GM18505 (cell line): ENCODE measurements at regions not wholly inside any gene's neighbourhood (a gene's known extent, or its start where the extent isn't known, plus 50 kb on each side); places are given as distances from the start of the nearest gene placed in this dataset.

Experiments
- ATAC-seq: cut with Tn5 transposase; IDR thresholded peaks from one replicate; pipeline ENCODE4 v1.9.1; 2021; ENCODE audit not compliant: unreplicated experiment
- POLR2A ChIP-seq: IDR thresholded peaks from 4 replicates; pipeline ENCODE4 v1.6.1; 2011; ENCODE audit warnings: borderline replicate concordance; ENCODE audit not compliant: insufficient read depth, insufficient read length; ENCODE audit errors: extremely low read depth

- no peak for TF ChIP-seq POLR2A
- ATAC-seq: no peak
These were observed 202.4 kb downstream of the IRF8 start for GRCh38 chr16:86101137-86101896.

GRCh38 chr16:86101897-86102157 lies 202.9 kb downstream of the IRF8 start:
- TF ChIP-seq POLR2A: no peak
- no peak for ATAC-seq

DNA sequence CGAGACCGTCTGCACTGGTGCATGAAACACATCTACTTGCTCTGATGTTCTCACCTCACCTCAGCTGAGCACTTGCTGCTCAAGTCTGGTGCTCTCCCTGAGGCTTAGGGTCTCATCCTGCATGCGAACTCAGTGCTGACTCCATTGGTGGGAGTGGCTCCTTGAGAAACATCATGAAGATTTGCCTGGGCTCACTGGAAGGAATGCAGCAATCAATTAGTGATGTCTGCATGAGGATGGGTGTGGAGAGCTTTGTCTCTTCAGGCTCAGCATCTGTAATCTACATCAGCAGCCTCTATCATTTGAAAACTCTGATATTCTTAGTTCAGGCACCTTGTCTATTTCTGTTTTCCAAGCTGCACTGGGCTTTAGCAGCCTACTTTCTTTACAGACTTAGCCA lies 204.4 kb downstream of the IRF8 start:
- ATAC-seq: no peak
- no peak for TF ChIP-seq POLR2A

- no peak for TF ChIP-seq POLR2A
- no peak for ATAC-seq
These were observed 205.6 kb downstream of the IRF8 start for GRCh38 chr16:86104537-86105048.

DNA sequence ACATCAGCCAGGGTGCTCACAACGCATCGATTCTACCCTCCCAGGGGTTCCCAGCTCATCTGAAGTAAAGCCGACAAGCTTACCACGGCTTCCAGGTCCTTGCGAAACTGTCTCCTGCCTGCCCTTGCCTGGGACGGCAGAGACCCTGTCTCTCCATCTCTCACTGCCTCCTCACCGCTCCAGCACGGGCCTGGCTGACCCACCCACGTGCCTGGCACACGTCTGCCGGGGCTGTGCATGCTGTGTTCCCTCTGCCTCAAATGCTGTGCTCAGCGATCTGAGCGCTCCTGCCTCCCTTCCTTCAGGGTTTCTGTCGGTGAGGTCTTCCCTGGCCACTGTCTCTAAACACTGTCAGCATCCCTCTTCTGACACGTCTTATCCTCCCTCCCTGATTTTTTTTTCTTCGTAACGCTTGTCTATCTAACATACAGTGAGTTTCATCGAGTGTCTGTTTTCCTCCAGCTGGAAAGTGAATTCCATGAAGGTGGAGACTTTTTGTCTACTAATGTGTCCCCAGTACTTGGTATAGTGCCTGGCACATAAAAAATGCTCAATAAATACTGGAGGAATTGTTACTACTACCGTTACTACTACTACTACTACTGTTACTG lies 208.4 kb downstream of the IRF8 start:
- ATAC-seq: no peak
- TF ChIP-seq POLR2A: no peak

DNA sequence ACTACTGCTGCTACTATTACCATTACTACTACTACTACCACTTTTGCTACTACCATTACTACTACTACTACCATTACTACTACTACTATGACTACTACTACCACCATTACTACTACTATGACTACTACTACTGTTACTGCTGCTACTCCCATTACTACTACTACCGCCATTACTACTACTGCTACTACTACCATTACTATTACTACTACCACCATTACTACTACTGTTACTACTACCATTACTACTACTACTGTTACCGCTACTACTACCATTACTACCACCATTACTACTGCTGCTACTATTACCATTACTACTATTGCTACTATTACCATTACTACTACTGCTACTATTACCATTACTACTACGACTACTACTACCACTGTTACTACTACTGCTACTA lies 209.1 kb downstream of the IRF8 start:
- no peak for ATAC-seq
- no peak for TF ChIP-seq POLR2A

GRCh38 chr16:86110134-86110533 lies 211.2 kb downstream of the IRF8 start:
- TF ChIP-seq POLR2A: no peak
- ATAC-seq: no peak

- ATAC-seq: no peak
- no peak for TF ChIP-seq POLR2A
These were observed 211.8 kb downstream of the IRF8 start for GRCh38 chr16:86110726-86111125.

DNA sequence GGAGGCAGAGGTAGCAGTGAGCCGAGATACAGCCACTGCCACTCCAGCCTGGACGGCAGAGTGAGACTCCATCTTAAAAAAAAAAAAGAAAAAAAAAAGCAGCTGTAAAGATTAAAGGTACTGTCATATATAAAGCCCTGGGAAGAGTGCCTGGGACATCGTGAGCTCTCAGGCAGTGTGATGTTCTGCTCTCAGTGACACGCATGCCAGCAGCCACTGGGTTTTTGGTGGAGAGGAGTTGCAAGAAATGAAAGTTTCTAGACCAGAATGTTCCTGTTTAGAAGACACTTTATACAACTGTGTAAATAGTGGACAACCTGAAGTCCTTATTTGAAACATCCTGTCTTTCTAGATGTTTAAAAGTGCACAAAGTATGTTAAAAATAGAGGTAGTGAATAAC lies 213.2 kb downstream of the IRF8 start:
- no peak for ATAC-seq
- TF ChIP-seq POLR2A: no peak

- TF ChIP-seq POLR2A: no peak
- ATAC-seq: no peak
These were observed 218.3 kb downstream of the IRF8 start for GRCh38 chr16:86117235-86117634.

- TF ChIP-seq POLR2A: no peak
- no peak for ATAC-seq
These were observed 218.8 kb downstream of the IRF8 start for GRCh38 chr16:86117756-86118155.

GRCh38 chr16:86118467-86119307 lies 219.7 kb downstream of the IRF8 start:
- no peak for TF ChIP-seq POLR2A
- no peak for ATAC-seq

DNA sequence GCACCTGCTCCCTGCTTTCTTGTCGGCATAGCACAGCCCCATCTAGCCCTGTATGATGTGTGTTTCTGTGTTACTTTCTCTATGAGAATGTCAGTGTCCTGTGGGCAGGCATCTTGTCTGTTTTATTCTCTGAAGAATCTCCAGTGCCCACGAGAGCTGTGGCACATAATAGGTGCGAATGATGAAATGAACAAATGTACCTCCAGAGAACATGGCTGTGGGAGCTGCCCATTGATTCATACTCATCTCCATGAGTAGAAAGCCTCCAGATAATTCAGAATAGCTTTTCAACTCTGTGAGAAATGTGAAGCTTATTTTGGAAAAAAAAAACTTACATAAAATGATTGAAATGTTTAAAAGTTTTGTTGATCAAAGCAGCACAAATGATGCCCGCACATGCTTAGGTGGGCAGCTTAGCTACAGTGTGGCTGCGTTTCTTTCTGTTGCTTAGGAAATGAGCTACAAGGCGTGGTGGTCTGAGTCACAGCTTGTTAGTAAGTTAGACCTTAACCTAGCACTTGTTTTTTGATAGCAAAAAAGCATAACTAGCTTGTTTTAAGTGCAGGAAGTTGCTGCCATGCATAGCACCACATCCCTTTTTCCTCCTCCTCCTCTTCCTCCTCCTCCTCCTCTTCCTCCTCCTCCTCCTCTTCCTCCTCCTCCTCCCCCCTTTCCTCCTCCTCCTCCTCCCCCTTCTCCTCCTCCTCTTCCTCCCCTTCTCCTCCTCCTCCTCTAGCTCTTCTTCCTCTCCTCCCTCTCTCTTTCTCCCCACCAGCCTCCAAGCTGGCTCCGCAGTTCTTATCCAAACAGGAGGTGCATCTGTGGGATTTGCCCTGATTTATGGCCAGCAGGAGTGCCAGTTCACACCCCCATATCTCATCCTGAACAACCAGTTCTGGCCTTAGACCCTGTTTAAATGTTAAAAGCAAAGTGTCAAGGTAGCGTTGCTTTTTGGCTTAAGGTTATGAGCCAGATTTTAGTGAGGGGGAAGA lies 221.5 kb downstream of the IRF8 start:
- no peak for ATAC-seq
- TF ChIP-seq POLR2A: no peak

DNA sequence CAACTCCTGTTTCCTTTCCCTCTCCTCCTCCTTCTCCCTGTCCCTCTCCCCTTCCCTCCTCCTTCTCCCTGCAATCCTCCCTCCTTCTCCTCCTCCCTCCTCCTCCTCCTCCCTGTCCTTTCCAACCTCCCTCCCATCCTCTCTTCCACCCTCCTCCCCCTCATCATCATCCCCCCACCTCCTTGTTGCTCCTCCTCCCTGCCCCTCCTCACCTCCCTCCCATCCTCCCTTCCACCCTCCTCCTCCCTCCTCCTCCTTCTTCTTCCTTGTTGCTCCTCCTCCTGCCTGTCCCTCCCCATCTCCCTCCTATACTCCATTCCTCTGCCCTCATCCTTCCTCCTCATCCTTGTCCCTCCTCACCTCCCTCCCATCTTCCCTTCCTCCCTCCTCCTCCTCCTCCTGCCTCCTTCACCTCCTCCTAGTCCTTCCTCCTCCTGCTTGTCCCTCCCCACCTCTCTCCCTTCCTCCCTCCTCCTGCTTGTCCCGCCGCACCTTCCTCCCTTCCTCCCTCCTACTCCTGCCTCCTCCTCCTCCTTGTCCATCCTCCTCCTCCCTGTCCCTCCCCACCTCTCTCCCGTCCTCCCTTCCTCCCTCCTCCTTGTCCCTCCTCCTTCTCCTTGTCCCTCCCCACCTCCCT lies 222.5 kb downstream of the IRF8 start:
- TF ChIP-seq POLR2A: no peak
- no peak for ATAC-seq
